ENCODE measurements at regions not wholly inside any gene's neighbourhood (a gene's known extent, or its start where the extent isn't known, plus 50 kb on each side); places are given as distances from the start of the nearest gene placed in this dataset.

- no peak for TF ChIP-seq EZH2 (IDR thresholded peaks at IDR 0.05; ENCODE audit: borderline replicate concordance, low read depth, low read length, severe bottlenecking)
- no peak for TF ChIP-seq CTCF (IDR thresholded peaks at IDR 0.05; ENCODE audit: borderline replicate concordance, extremely low read depth, low read length, poor library complexity, severe bottlenecking)
- ATAC-seq (ENCODE audit: insufficient read depth, low read depth) (no peak), DNase-seq (no peak)
- peaks cover 12% of the 10 kb centered on the region for H3K9me3 ChIP-seq (ENCODE audit: insufficient read depth, low read length, severe bottlenecking)
- H3K4me3 ChIP-seq (ENCODE audit: low read depth in 1 of 2, low read length in 2 of 2) = no peak overlapping the region
- no peaks in the 10 kb centered on the region for H4K20me1 ChIP-seq (ENCODE audit: insufficient read depth, low read length)
- H3K36me3 ChIP-seq (ENCODE audit: insufficient read depth, low read length) = no peaks in the 10 kb centered on the region
- H3K79me2 ChIP-seq (ENCODE audit: insufficient read depth, low read length) = no peaks in the 10 kb centered on the region
- H3K4me1 ChIP-seq (ENCODE audit: insufficient read depth, low read length) = no peaks in the 10 kb centered on the region
- no peak overlapping the region for H2AFZ ChIP-seq (ENCODE audit: low read depth, low read length)
- H3K9ac ChIP-seq (ENCODE audit: low read depth, low read length) = no peak overlapping the region
- no peaks in the 10 kb centered on the region for H3K27me3 ChIP-seq (ENCODE audit: insufficient read depth, low read length, poor library complexity)
- no peak overlapping the region for H3K4me2 ChIP-seq (ENCODE audit: insufficient read depth, low read length)
- H3K27ac ChIP-seq (ENCODE audit: low read length) = no peak overlapping the region
Observed at GRCh38 chr7:10910447-10910846, 63.2 kb upstream of the PHF14 start.

GRCh38 chr7:10912077-10912476, 61.6 kb upstream of the PHF14 start:
- Histone ChIP-seq H3K4me3 (ENCODE audit: low read depth in 1 of 2, low read length in 2 of 2) (no peak overlapping the region), H4K20me1 (ENCODE audit: insufficient read depth, low read length) (no peaks in the 10 kb centered on the region), H3K4me2 (ENCODE audit: insufficient read depth, low read length) (no peak overlapping the region), H3K27me3 (ENCODE audit: insufficient read depth, low read length, poor library complexity) (no peaks in the 10 kb centered on the region), H3K79me2 (ENCODE audit: insufficient read depth, low read length) (no peaks in the 10 kb centered on the region), H3K9me3 (ENCODE audit: insufficient read depth, low read length, severe bottlenecking) (peaks cover 12% of the 10 kb centered on the region), H3K27ac (ENCODE audit: low read length) (no peak overlapping the region), H3K4me1 (ENCODE audit: insufficient read depth, low read length) (no peaks in the 10 kb centered on the region), H2AFZ (ENCODE audit: low read depth, low read length) (no peak overlapping the region), H3K9ac (ENCODE audit: low read depth, low read length) (no peak overlapping the region), H3K36me3 (ENCODE audit: insufficient read depth, low read length) (no peaks in the 10 kb centered on the region)
- DNase-seq (no peak), ATAC-seq (ENCODE audit: insufficient read depth, low read depth) (no peak)
- TF ChIP-seq EZH2 (IDR thresholded peaks at IDR 0.05; ENCODE audit: borderline replicate concordance, low read depth, low read length, severe bottlenecking) (no peak), CTCF (IDR thresholded peaks at IDR 0.05; ENCODE audit: borderline replicate concordance, extremely low read depth, low read length, poor library complexity, severe bottlenecking) (no peak)

- Histone ChIP-seq H3K4me1 (ENCODE audit: insufficient read depth, low read length) (no peaks in the 10 kb centered on the region), H3K27me3 (ENCODE audit: insufficient read depth, low read length, poor library complexity) (no peaks in the 10 kb centered on the region), H3K9me3 (ENCODE audit: insufficient read depth, low read length, severe bottlenecking) (peaks cover 12% of the 10 kb centered on the region), H3K79me2 (ENCODE audit: insufficient read depth, low read length) (no peaks in the 10 kb centered on the region), H4K20me1 (ENCODE audit: insufficient read depth, low read length) (no peaks in the 10 kb centered on the region), H3K27ac (ENCODE audit: low read length) (no peak overlapping the region), H3K9ac (ENCODE audit: low read depth, low read length) (no peak overlapping the region), H2AFZ (ENCODE audit: low read depth, low read length) (no peak overlapping the region), H3K4me2 (ENCODE audit: insufficient read depth, low read length) (no peak overlapping the region), H3K4me3 (ENCODE audit: low read depth in 1 of 2, low read length in 2 of 2) (no peak overlapping the region), H3K36me3 (ENCODE audit: insufficient read depth, low read length) (no peaks in the 10 kb centered on the region)
- ATAC-seq (ENCODE audit: insufficient read depth, low read depth) (no peak), DNase-seq (no peak)
- TF ChIP-seq CTCF (IDR thresholded peaks at IDR 0.05; ENCODE audit: borderline replicate concordance, extremely low read depth, low read length, poor library complexity, severe bottlenecking) = no peak
- no peak for TF ChIP-seq EZH2 (IDR thresholded peaks at IDR 0.05; ENCODE audit: borderline replicate concordance, low read depth, low read length, severe bottlenecking)
Observed at GRCh38 chr7:10913457-10913856, 60.2 kb upstream of the PHF14 start.

- Histone ChIP-seq H3K9ac (ENCODE audit: low read depth, low read length) (no peak overlapping the region), H3K4me3 (ENCODE audit: low read depth in 1 of 2, low read length in 2 of 2) (no peak overlapping the region), H3K27me3 (ENCODE audit: insufficient read depth, low read length, poor library complexity) (no peaks in the 10 kb centered on the region), H3K4me1 (ENCODE audit: insufficient read depth, low read length) (peaks cover under 1% of the 10 kb centered on the region; the same call in 1 of the 2 replicates), H2AFZ (ENCODE audit: low read depth, low read length) (no peak overlapping the region), H3K27ac (ENCODE audit: low read length) (no peak overlapping the region), H3K9me3 (ENCODE audit: insufficient read depth, low read length, severe bottlenecking) (no peaks in the 10 kb centered on the region), H3K4me2 (ENCODE audit: insufficient read depth, low read length) (no peak overlapping the region), H3K79me2 (ENCODE audit: insufficient read depth, low read length) (no peaks in the 10 kb centered on the region), H4K20me1 (ENCODE audit: insufficient read depth, low read length) (no peaks in the 10 kb centered on the region), H3K36me3 (ENCODE audit: insufficient read depth, low read length) (no peaks in the 10 kb centered on the region)
- TF ChIP-seq EZH2 (IDR thresholded peaks at IDR 0.05; ENCODE audit: borderline replicate concordance, low read depth, low read length, severe bottlenecking) = no peak
- no peak for TF ChIP-seq CTCF (IDR thresholded peaks at IDR 0.05; ENCODE audit: borderline replicate concordance, extremely low read depth, low read length, poor library complexity, severe bottlenecking)
- DNase-seq (no peak), ATAC-seq (ENCODE audit: insufficient read depth, low read depth) (no peak)
Observed at GRCh38 chr7:10918093-10918590, 55.5 kb upstream of the PHF14 start.
